Fibroblast of mammary gland (primary cell): ENCODE measurements at regions not wholly inside any gene's neighbourhood (a gene's known extent, or its start where the extent isn't known, plus 50 kb on each side); places are given as distances from the start of the nearest gene placed in this dataset.

Source experiments
- DNase-seq: peaks from one replicate; pipeline ENCODE4 v3.0.0-alpha.2; 2010; ENCODE audit warnings: low read depth
- H3K4me3 ChIP-seq: 2 replicates; pipeline ENCODE4 v1.5.1; 2011; ENCODE audit warnings: low read depth, mild to moderate bottlenecking, low read length, moderate library complexity; ENCODE audit not compliant: control insufficient read depth
- CTCF ChIP-seq: conservative IDR thresholded peaks from 2 replicates; pipeline ENCODE4 v1.5.1; 2011; ENCODE audit warnings: low read depth, low read length, inconsistent platforms; ENCODE audit not compliant: control insufficient read depth, insufficient read depth

- H3K4me3 ChIP-seq, result no peak overlapping the region
- no peak for TF ChIP-seq CTCF
- no peak for DNase-seq
These were observed 123.8 kb upstream of the GALNT2 start for GRCh38 chr1:229943148-229943714.

GRCh38 chr1:229943988-229944743 is 122.9 kb upstream of the GALNT2 start:
- no peak for TF ChIP-seq CTCF
- DNase-seq, result no peak
- no peak overlapping the region for H3K4me3 ChIP-seq

- no peak for TF ChIP-seq CTCF
- no peak overlapping the region for H3K4me3 ChIP-seq
- DNase-seq, result no peak
These were observed 121.2 kb upstream of the GALNT2 start for GRCh38 chr1:229945795-229946194.

- TF ChIP-seq CTCF, result no peak
- H3K4me3 ChIP-seq, result no peak overlapping the region
- peak; percentile 6 for DNase-seq
These were observed 119.1 kb upstream of the GALNT2 start for GRCh38 chr1:229947968-229948367.

GRCh38 chr1:229948438-229948837 is 118.6 kb upstream of the GALNT2 start:
- DNase-seq, result no peak
- no peak for TF ChIP-seq CTCF
- H3K4me3 ChIP-seq, result no peak overlapping the region

GRCh38 chr1:229949500-229949899 is 117.5 kb upstream of the GALNT2 start:
- DNase-seq, result no peak
- no peak for TF ChIP-seq CTCF
- H3K4me3 ChIP-seq, result no peak overlapping the region

- TF ChIP-seq CTCF, result no peak
- DNase-seq, result no peak
- H3K4me3 ChIP-seq, result no peak overlapping the region
These were observed 117.0 kb upstream of the GALNT2 start for GRCh38 chr1:229950020-229950419.
